K562 (cell line): ENCODE measurements at regions not wholly inside any gene's neighbourhood (a gene's known extent, or its start where the extent isn't known, plus 50 kb on each side); places are given as distances from the start of the nearest gene placed in this dataset.

Experiments
- ARNT ChIP-seq, 2 experiments: fragments of 450-650 bp; IDR thresholded peaks; 2 replicates each; pipeline ENCODE4 v1.6.1; 2016; ENCODE audit warnings: mild to moderate bottlenecking in 1 of 2
- CTCF ChIP-seq, 3 experiments: IDR thresholded peaks in 2 of 3; conservative IDR thresholded peaks in 1 of 3; 2 replicates each; pipeline ENCODE4 v1.5.1; 2011 to 2012; ENCODE audit warnings: low read length in 3 of 3, mild to moderate bottlenecking in 3 of 3, control low read depth in 2 of 3, improper control_type of control experiment in 1 of 3, inconsistent platforms in 1 of 3, low read depth in 1 of 3, mixed read lengths in 1 of 3, moderate library complexity in 1 of 3; ENCODE audit not compliant: insufficient read depth in 2 of 3
- DLX4 ChIP-seq: fragments of 250-450 bp; sonication (Bioruptor Pico); IDR thresholded peaks from 2 replicates; pipeline ENCODE4 v1.6.1; 2021; ENCODE audit warnings: mild to moderate bottlenecking
- EP300 ChIP-seq: IDR thresholded peaks from 2 replicates; pipeline ENCODE4 v1.6.1; 2012; ENCODE audit warnings: low read length, improper control_type of control experiment
- MIER1 ChIP-seq: fragments of 450-650 bp; IDR thresholded peaks from 2 replicates; pipeline ENCODE4 v1.6.1; 2016; ENCODE audit warnings: antibody characterized with exemption, mild to moderate bottlenecking, low read depth
- PHF21A ChIP-seq: fragments of 450-650 bp; IDR thresholded peaks from 2 replicates; pipeline ENCODE4 v1.6.1; 2017; ENCODE audit warnings: low read depth, borderline replicate concordance
- TEAD4 ChIP-seq, 2 experiments: sonication (generic) in 1 of 2; formaldehyde crosslinking in 1 of 2; IDR thresholded peaks; 2 replicates each; pipeline versions ENCODE4 v1.6.1 to v1.8.0; 2012 to 2022; ENCODE audit warnings: borderline replicate concordance in 1 of 2, inconsistent platforms in 1 of 2, low read length in 1 of 2, mild to moderate bottlenecking in 1 of 2, missing genetic modification reagents in 1 of 2
- TFE3 ChIP-seq: fragments of 450-650 bp; formaldehyde crosslinking; IDR thresholded peaks from 2 replicates; pipeline ENCODE4 v1.4.0; 2020; ENCODE audit warnings: mild to moderate bottlenecking, mixed read lengths
- THRB ChIP-seq: fragments of 450-650 bp; formaldehyde crosslinking; conservative IDR thresholded peaks from 2 replicates; pipeline ENCODE4 v1.4.0; 2022; ENCODE audit warnings: mild to moderate bottlenecking, missing genetic modification characterization
- UBTF ChIP-seq, 2 experiments: IDR thresholded peaks; 2 replicates each; pipeline ENCODE4 v1.6.1; 2012; ENCODE audit warnings: improper control_type of control experiment in 2 of 2, low read depth in 2 of 2, low read length in 2 of 2, borderline replicate concordance in 1 of 2
- ZNF445 ChIP-seq: fragments of 250-450 bp; sonication (Bioruptor Pico); IDR thresholded peaks from 2 replicates; pipeline ENCODE4 v1.4.0; 2020; ENCODE audit warnings: low read depth, mild to moderate bottlenecking, moderate library complexity
- ZNF668 ChIP-seq: fragments of 250-450 bp; sonication (Bioruptor Pico); IDR thresholded peaks from 2 replicates; pipeline ENCODE4 v1.8.0; 2022; ENCODE audit warnings: mild to moderate bottlenecking, inconsistent platforms
- TF ChIP-seq, protein P1 (sequence below): fragments of 450-650 bp; IDR thresholded peaks from 2 replicates; pipeline ENCODE4 v1.6.1; 2016; ENCODE audit warnings: low read depth, mild to moderate bottlenecking, moderate library complexity

- no peak for TF ChIP-seq DLX4
- TF ChIP-seq TFE3 (CRISPR knock-in tag): peak; percentile 34
- TF ChIP-seq UBTF (IDR thresholded peaks at IDR 0.05; ENCODE audit: borderline replicate concordance in 1 of 2, low read depth in 2 of 2, low read length in 2 of 2): no peak
- no peak for TF ChIP-seq TEAD4 (IDR thresholded peaks at IDR 0.05; ENCODE audit: low read length)
- no peak for TF ChIP-seq TEAD4 (CRISPR knock-in tag; IDR thresholded peaks at IDR 0.05; ENCODE audit: borderline replicate concordance)
- TF ChIP-seq CTCF (IDR thresholded peaks at IDR 0.05 in 2 of 3, conservative IDR thresholded peaks at IDR 0.05 in 1 of 3; ENCODE audit: insufficient read depth in 2 of 3, low read depth in 1 of 3, low read length in 3 of 3): no peak
- no peak for TF ChIP-seq THRB
- no peak for TF ChIP-seq EP300
- no peak for TF ChIP-seq ZNF668 (CRISPR knock-in tag)
- TF ChIP-seq ARNT (IDR thresholded peaks at IDR 0.05): no peak
- TF ChIP-seq MIER1: no peak
- TF ChIP-seq ZNF445: no peak
- TF ChIP-seq, protein P1, sequence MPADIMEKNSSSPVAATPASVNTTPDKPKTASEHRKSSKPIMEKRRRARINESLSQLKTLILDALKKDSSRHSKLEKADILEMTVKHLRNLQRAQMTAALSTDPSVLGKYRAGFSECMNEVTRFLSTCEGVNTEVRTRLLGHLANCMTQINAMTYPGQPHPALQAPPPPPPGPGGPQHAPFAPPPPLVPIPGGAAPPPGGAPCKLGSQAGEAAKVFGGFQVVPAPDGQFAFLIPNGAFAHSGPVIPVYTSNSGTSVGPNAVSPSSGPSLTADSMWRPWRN: no peak
- TF ChIP-seq PHF21A: no peak
These were observed 1647.4 kb upstream of the PIK3C3 start for GRCh38 chr18:40307627-40308026.
